Activated CD4-positive, alpha-beta T cell treated with anti-CD3 and anti-CD28 coated beads for 36 hours (primary cell): ENCODE measurements at regions not wholly inside any gene's neighbourhood (a gene's known extent, or its start where the extent isn't known, plus 50 kb on each side); places are given as distances from the start of the nearest gene placed in this dataset.

Source experiments
- ATAC-seq: fragments of 200-7000 bp; cut with Tn5 transposase; one replicate; pipeline ENCODE4 v1.10.0; 2021; ENCODE audit warnings: mild to moderate bottlenecking, moderate library complexity
- CTCF ChIA-PET: fragments of 350-600 bp; sonication (Branson Sonifier 250); formaldehyde crosslinking; loops from one replicate; lab custom pipeline; 2021; ENCODE audit warnings: antibody characterized with exemption; lab: Charles Lee
- POLR2A ChIA-PET: fragments of 350-600 bp; sonication (Branson Sonifier 250); formaldehyde crosslinking; loops from one replicate; lab custom pipeline; 2021; ENCODE audit warnings: antibody characterized with exemption, inconsistent platforms; lab: Charles Lee
- DNase-seq: peaks from one replicate; pipeline ENCODE4 v3.0.0-alpha.2; 2020
- H3K27ac Mint-ChIP-seq: one replicate; pipeline ENCODE4 v1.8.0; 2021; ENCODE audit warnings: mixed read lengths
- H3K27me3 Mint-ChIP-seq: one replicate; pipeline ENCODE4 v1.8.0; 2021; ENCODE audit warnings: mixed read lengths
- H3K36me3 Mint-ChIP-seq: one replicate; pipeline ENCODE4 v1.8.0; 2021; ENCODE audit warnings: low read depth, mixed read lengths
- H3K4me1 Mint-ChIP-seq: one replicate; pipeline ENCODE4 v1.8.0; 2021; ENCODE audit warnings: mixed read lengths
- H3K4me3 Mint-ChIP-seq: one replicate; pipeline ENCODE4 v1.8.0; 2021; ENCODE audit warnings: mild to moderate bottlenecking, moderate library complexity, mixed read lengths
- H3K9me3 Mint-ChIP-seq: one replicate; pipeline ENCODE4 v1.8.0; 2021; ENCODE audit warnings: low read depth, mixed read lengths
- intact Hi-C, 2 experiments: fragments of 100-400 bp; cut with DNase I in 1 of 2; cut with micrococcal nuclease in 1 of 2; formaldehyde crosslinking; loops; one replicate each; pipeline versions ENCODE4 v1.14.2 to v1.15.1; 2022 to 2024; cut with DNase I, micrococcal nuclease

DNA sequence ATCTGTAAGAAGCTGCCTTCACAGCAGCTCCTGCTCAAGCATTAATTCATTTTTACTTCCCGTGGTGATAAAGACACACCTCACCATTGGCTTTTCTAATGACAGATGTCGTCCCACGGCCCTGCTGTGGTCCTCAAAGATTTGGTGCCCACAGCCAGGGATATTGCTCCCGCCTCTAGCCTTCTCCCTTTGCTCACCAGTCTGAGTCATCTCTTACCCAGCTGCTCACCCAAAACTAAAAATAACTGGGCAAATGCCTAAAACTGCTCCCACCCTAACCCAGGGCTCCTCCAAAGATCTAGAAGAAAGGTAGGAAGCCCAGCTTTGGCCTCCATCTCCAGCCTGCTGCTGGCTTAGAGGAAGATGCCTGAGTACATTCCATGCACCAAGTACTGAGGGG is 371.1 kb upstream of the ZNF507 start:
- Mint-ChIP-seq H3K4me1 (no peaks in the 10 kb centered on the region), H3K9me3 (peaks cover 2% of the 10 kb centered on the region), H3K27me3 (peaks cover 2% of the 10 kb centered on the region), H3K27ac (no peak overlapping the region), H3K4me3 (no peak overlapping the region), H3K36me3 (no peaks in the 10 kb centered on the region)
- DNase-seq (no peak), ATAC-seq (no peak)
- POLR2A ChIA-PET, result no interaction called here
- CTCF ChIA-PET, result no interaction called here
- intact Hi-C loops, result no loop called here

GRCh38 chr19:31974941-31975340 is 370.5 kb upstream of the ZNF507 start:
- CTCF ChIA-PET, result no interaction called here
- H3K27ac Mint-ChIP-seq, result no peak overlapping the region
- intact Hi-C loops, result no loop called here
- peaks cover 2% of the 10 kb centered on the region for H3K9me3 Mint-ChIP-seq
- H3K4me1 Mint-ChIP-seq, result no peaks in the 10 kb centered on the region
- POLR2A ChIA-PET, result no interaction called here
- DNase-seq (no peak), ATAC-seq (no peak)
- no peak overlapping the region for H3K4me3 Mint-ChIP-seq
- peaks cover under 1% of the 10 kb centered on the region for H3K27me3 Mint-ChIP-seq
- H3K36me3 Mint-ChIP-seq, result no peaks in the 10 kb centered on the region

GRCh38 chr19:31975461-31975860 is 369.9 kb upstream of the ZNF507 start:
- POLR2A ChIA-PET, result no interaction called here
- intact Hi-C loops, result no loop called here
- Mint-ChIP-seq H3K9me3 (peaks cover 2% of the 10 kb centered on the region), H3K4me3 (no peak overlapping the region), H3K4me1 (no peaks in the 10 kb centered on the region), H3K36me3 (no peaks in the 10 kb centered on the region), H3K27ac (no peak overlapping the region), H3K27me3 (no peaks in the 10 kb centered on the region)
- DNase-seq (no peak), ATAC-seq (no peak)
- CTCF ChIA-PET, result no interaction called here

- Mint-ChIP-seq H3K36me3 (no peaks in the 10 kb centered on the region), H3K27me3 (no peaks in the 10 kb centered on the region), H3K27ac (no peak overlapping the region), H3K4me3 (no peak overlapping the region), H3K4me1 (no peaks in the 10 kb centered on the region), H3K9me3 (peaks cover 2% of the 10 kb centered on the region)
- ATAC-seq (no peak), DNase-seq (no peak)
- CTCF ChIA-PET, result no interaction called here
- intact Hi-C loops, result no loop called here
- POLR2A ChIA-PET, result no interaction called here
Observed at GRCh38 chr19:31976775-31977536, 368.5 kb upstream of the ZNF507 start.

- POLR2A ChIA-PET, result no interaction called here
- Mint-ChIP-seq H3K4me1 (no peaks in the 10 kb centered on the region), H3K27ac (no peak overlapping the region), H3K36me3 (no peaks in the 10 kb centered on the region), H3K9me3 (peaks cover 2% of the 10 kb centered on the region), H3K27me3 (peaks cover 2% of the 10 kb centered on the region), H3K4me3 (no peak overlapping the region)
- no peak for DNase-seq
- no peak for ATAC-seq
- CTCF ChIA-PET, result no interaction called here
- intact Hi-C loops, result no loop called here
Observed at GRCh38 chr19:31979362-31979761, 366.0 kb upstream of the ZNF507 start.

- DNase-seq, result no peak
- ATAC-seq, result no peak
- no peak overlapping the region for H3K4me3 Mint-ChIP-seq
- POLR2A ChIA-PET, result no interaction called here
- no peaks in the 10 kb centered on the region for H3K4me1 Mint-ChIP-seq
- no peak overlapping the region for H3K27ac Mint-ChIP-seq
- H3K36me3 Mint-ChIP-seq, result no peaks in the 10 kb centered on the region
- CTCF ChIA-PET, result interaction anchor here (0.6 kb wide), 1 partner anchor 307 kb away, joined by 5 read pairs; no protein-coding TSS in a partner anchor
- H3K9me3 Mint-ChIP-seq, result peaks cover 2% of the 10 kb centered on the region
- intact Hi-C loops, result no loop called here
- peaks cover 2% of the 10 kb centered on the region for H3K27me3 Mint-ChIP-seq
Observed at GRCh38 chr19:31979949-31980670, 365.3 kb upstream of the ZNF507 start.

DNA sequence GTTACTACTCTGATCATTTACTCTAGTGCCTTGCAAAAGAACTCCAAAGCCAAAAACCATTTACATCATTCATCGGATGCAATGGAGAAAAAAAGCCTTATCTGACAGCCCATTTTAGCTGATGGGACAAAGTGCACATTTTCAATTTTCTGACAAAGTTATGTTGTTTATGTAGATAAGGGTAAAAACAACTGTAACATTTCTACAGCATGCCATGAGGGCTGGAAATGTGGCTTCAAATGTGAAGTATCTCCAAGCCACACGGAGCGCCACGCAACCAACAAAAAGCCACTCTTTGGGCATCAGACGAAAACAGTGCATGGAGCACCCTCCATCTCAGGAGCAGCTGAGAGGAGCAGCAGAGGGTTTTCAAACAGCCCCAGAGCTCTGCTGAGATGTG is 364.6 kb upstream of the ZNF507 start:
- ATAC-seq (no peak), DNase-seq (no peak)
- H3K36me3 Mint-ChIP-seq, result no peaks in the 10 kb centered on the region
- ChIA-PET POLR2A (interaction anchor here (0.6 kb wide), 1 partner anchor 838 kb away, joined by 3 read pairs; no protein-coding TSS in a partner anchor), CTCF (interaction anchor here (0.6 kb wide), 1 partner anchor 308 kb away, joined by 5 read pairs; no protein-coding TSS in a partner anchor)
- peaks cover 2% of the 10 kb centered on the region for H3K27me3 Mint-ChIP-seq
- H3K9me3 Mint-ChIP-seq, result peaks cover 5% of the 10 kb centered on the region
- no peak overlapping the region for H3K27ac Mint-ChIP-seq
- intact Hi-C loops, result no loop called here
- no peaks in the 10 kb centered on the region for H3K4me1 Mint-ChIP-seq
- H3K4me3 Mint-ChIP-seq, result no peak overlapping the region

DNA sequence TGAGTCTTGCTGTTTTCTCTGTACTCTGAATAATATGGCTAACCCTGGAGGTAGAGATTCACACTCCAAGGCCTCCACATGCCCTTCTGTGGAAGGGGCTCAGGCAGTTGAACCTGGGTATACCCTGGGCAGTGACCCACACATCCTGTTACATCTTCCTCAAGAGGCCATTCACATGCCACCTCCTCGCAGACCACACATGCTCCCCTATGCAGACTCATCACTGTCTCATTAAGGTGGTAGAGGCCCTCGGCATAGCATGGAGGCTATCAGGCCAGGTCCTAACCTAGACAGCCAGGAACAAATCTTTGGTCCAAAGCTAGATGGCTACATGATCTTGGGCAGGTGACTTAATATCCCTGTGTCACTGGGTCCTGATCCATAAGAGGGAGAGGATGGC is 363.9 kb upstream of the ZNF507 start:
- CTCF ChIA-PET, result no interaction called here
- Mint-ChIP-seq H3K27me3 (peaks cover 2% of the 10 kb centered on the region), H3K9me3 (peaks cover 5% of the 10 kb centered on the region), H3K4me1 (no peaks in the 10 kb centered on the region), H3K4me3 (no peak overlapping the region), H3K36me3 (no peaks in the 10 kb centered on the region), H3K27ac (no peak overlapping the region)
- DNase-seq (no peak), ATAC-seq (no peak)
- POLR2A ChIA-PET, result no interaction called here
- intact Hi-C loops, result no loop called here

GRCh38 chr19:31983647-31984046 is 361.8 kb upstream of the ZNF507 start:
- no peak overlapping the region for H3K27ac Mint-ChIP-seq
- ChIA-PET CTCF (no interaction called here), POLR2A (no interaction called here)
- intact Hi-C loops, result no loop called here
- peaks cover 3% of the 10 kb centered on the region for H3K27me3 Mint-ChIP-seq
- DNase-seq (no peak), ATAC-seq (no peak)
- no peaks in the 10 kb centered on the region for H3K4me1 Mint-ChIP-seq
- H3K4me3 Mint-ChIP-seq, result no peak overlapping the region
- no peaks in the 10 kb centered on the region for H3K36me3 Mint-ChIP-seq
- H3K9me3 Mint-ChIP-seq, result peaks cover 7% of the 10 kb centered on the region

GRCh38 chr19:31985001-31985605 is 360.3 kb upstream of the ZNF507 start:
- H3K27ac Mint-ChIP-seq, result no peak overlapping the region
- peaks cover 5% of the 10 kb centered on the region for H3K27me3 Mint-ChIP-seq
- intact Hi-C loops, result no loop called here
- ATAC-seq, result no peak
- DNase-seq, result no peak
- H3K36me3 Mint-ChIP-seq, result no peaks in the 10 kb centered on the region
- H3K9me3 Mint-ChIP-seq, result peaks cover 5% of the 10 kb centered on the region
- no peaks in the 10 kb centered on the region for H3K4me1 Mint-ChIP-seq
- H3K4me3 Mint-ChIP-seq, result no peak overlapping the region
- ChIA-PET POLR2A (no interaction called here), CTCF (no interaction called here)

DNA sequence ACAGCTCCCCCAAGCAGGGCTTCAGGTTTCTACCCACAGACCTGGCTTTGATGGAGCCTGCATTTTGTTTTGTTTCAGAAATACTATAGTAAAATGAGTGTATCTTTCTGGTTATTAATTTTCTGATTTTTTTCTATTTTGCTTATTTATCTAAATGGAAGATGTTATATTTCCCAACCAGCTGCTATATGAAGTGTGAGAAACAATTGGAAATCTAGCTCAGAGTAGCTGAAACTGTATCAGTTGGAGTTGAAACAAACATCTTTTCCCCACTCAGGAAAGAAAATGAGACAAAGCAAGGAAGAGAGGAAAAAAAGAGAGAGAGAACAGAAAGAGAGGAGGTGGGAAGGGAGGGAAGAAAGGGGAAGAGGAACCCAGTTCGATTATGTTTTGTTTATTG is 358.5 kb upstream of the ZNF507 start:
- intact Hi-C loops, result no loop called here
- DNase-seq (no peak), ATAC-seq (no peak)
- no peak overlapping the region for H3K27ac Mint-ChIP-seq
- H3K4me1 Mint-ChIP-seq, result no peaks in the 10 kb centered on the region
- H3K36me3 Mint-ChIP-seq, result no peaks in the 10 kb centered on the region
- peaks cover 5% of the 10 kb centered on the region for H3K9me3 Mint-ChIP-seq
- CTCF ChIA-PET, result no interaction called here
- POLR2A ChIA-PET, result no interaction called here
- H3K4me3 Mint-ChIP-seq, result no peak overlapping the region
- peaks cover 5% of the 10 kb centered on the region for H3K27me3 Mint-ChIP-seq

DNA sequence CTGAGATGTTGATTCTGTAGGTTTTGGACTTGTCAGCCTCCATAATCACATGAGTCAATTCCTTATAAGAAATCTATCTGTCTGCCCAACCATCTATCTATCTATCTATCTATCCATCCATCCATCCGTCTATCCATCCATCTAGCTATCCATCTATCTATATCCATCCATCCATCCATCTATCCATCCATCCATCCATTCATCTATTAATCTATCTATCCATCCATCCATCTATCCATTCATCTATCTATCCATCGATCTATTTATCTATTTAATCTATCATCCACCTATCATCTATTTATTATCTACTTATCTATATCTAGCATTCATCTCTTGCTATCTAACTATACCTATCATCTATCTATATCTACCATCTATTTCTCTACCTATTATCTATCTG is 357.2 kb upstream of the ZNF507 start:
- H3K4me1 Mint-ChIP-seq, result no peaks in the 10 kb centered on the region
- intact Hi-C loops, result no loop called here
- POLR2A ChIA-PET, result no interaction called here

More for the DNA sequence above, 357.2 kb upstream of the ZNF507 start:
- no peak overlapping the region for H3K27ac Mint-ChIP-seq
- ATAC-seq, result no peak
- H3K4me3 Mint-ChIP-seq, result no peak overlapping the region
- CTCF ChIA-PET, result no interaction called here
- peaks cover 4% of the 10 kb centered on the region for H3K27me3 Mint-ChIP-seq
- H3K9me3 Mint-ChIP-seq, result peaks cover 5% of the 10 kb centered on the region
- no peaks in the 10 kb centered on the region for H3K36me3 Mint-ChIP-seq
- DNase-seq, result no peak
